Erythroblast (primary cell): ENCODE measurements at regions not wholly inside any gene's neighbourhood (a gene's known extent, or its start where the extent isn't known, plus 50 kb on each side); places are given as distances from the start of the nearest gene placed in this dataset.

Source experiments
- GATA1 ChIP-seq: IDR thresholded peaks from 2 replicates; pipeline ENCODE4 v1.6.1; 2011; ENCODE audit warnings: low read depth, mild to moderate bottlenecking, control low read depth, low read length, moderate library complexity
- POLR2A ChIP-seq: IDR thresholded peaks from 2 replicates; pipeline ENCODE4 v1.6.1; 2011; ENCODE audit warnings: mild to moderate bottlenecking, low read length

- TF ChIP-seq POLR2A = no peak
- no peak for TF ChIP-seq GATA1
Observed at GRCh38 chr18:59044855-59045254, 94.8 kb upstream of the SEC11C start.
